CD4-positive, CD25-positive, alpha-beta regulatory T cell (primary cell): ENCODE measurements at regions not wholly inside any gene's neighbourhood (a gene's known extent, or its start where the extent isn't known, plus 50 kb on each side); places are given as distances from the start of the nearest gene placed in this dataset.
"Not testable (repeated sequence)": the region's sequence is repeated elsewhere in the genome, so short reads cannot be mapped to it uniquely, and the experiment has no call there.

Experiments used
- ATAC-seq, 2 donors: fragments of 150-1000 bp; cut with Tn5 transposase; one replicate each; pipeline ENCODE4 v1.10.0; 2021; ENCODE audit warnings: low read depth in 2 of 2, moderate number of reproducible peaks in 2 of 2, moderate library complexity in 1 of 2
- DNase-seq, 3 donors: peaks; one replicate each; pipeline versions ENCODE4 v3.0.0 to v3.0.0-alpha.2; 2012 to 2022; ENCODE audit warnings: mixed read lengths in 1 of 3
- H3K27ac ChIP-seq: one replicate; pipeline ENCODE4 v1.7.0; 2013; ENCODE audit warnings: mild to moderate bottlenecking, low read length; ENCODE audit not compliant: insufficient read depth, poor library complexity, severe bottlenecking
- H3K27me3 ChIP-seq: one replicate; pipeline ENCODE4 v1.7.0; 2013; ENCODE audit warnings: low read length; ENCODE audit not compliant: control insufficient read depth, insufficient read depth
- H3K36me3 ChIP-seq: one replicate; pipeline ENCODE4 v1.7.0; 2013; ENCODE audit warnings: mild to moderate bottlenecking, low read length, moderate library complexity; ENCODE audit not compliant: control insufficient read depth, insufficient read depth
- H3K4me1 ChIP-seq: 2 replicates; pipeline ENCODE4 v1.7.0; 2013; ENCODE audit warnings: mild to moderate bottlenecking, low read length; ENCODE audit not compliant: insufficient read depth, control insufficient read depth, poor library complexity, severe bottlenecking
- H3K4me3 ChIP-seq: one replicate; pipeline ENCODE4 v1.7.0; 2013; ENCODE audit warnings: low read depth, mild to moderate bottlenecking, low read length, moderate library complexity
- H3K9me3 ChIP-seq, 2 experiments: 1 replicate in 1 of 2; 2 replicates in 1 of 2; pipeline ENCODE4 v1.7.0; 2013; ENCODE audit warnings: low read length in 2 of 2, mild to moderate bottlenecking in 1 of 2, moderate library complexity in 1 of 2; ENCODE audit not compliant: control insufficient read depth in 2 of 2
- H3K27ac Mint-ChIP-seq, 3 donors: one replicate each; pipeline ENCODE4 v1.8.0; 2020 to 2022; ENCODE audit warnings: mild to moderate bottlenecking in 3 of 3, mixed read lengths in 3 of 3, moderate library complexity in 2 of 3
- H3K27me3 Mint-ChIP-seq: one replicate; pipeline ENCODE4 v1.8.0; 2022; ENCODE audit warnings: mild to moderate bottlenecking, mixed read lengths
- H3K36me3 Mint-ChIP-seq: one replicate; pipeline ENCODE4 v1.8.0; 2020; ENCODE audit warnings: mixed read lengths
- H3K4me1 Mint-ChIP-seq, 4 donors: one replicate each; pipeline ENCODE4 v1.8.0; 2020 to 2022; ENCODE audit warnings: mixed read lengths in 4 of 4, mild to moderate bottlenecking in 1 of 4
- H3K4me3 Mint-ChIP-seq, 4 donors: one replicate each; pipeline ENCODE4 v1.8.0; 2020 to 2022; ENCODE audit warnings: mild to moderate bottlenecking in 4 of 4, mixed read lengths in 4 of 4, moderate library complexity in 3 of 4
- H3K9me3 Mint-ChIP-seq, 7 donors: one replicate each; pipeline ENCODE4 v1.8.0; 2020 to 2022; ENCODE audit warnings: mixed read lengths in 7 of 7, mild to moderate bottlenecking in 3 of 7, moderate library complexity in 2 of 7

- not testable (repeated sequence) for H3K27me3 ChIP-seq, H3K4me3 ChIP-seq, H3K27ac ChIP-seq, H3K36me3 ChIP-seq, H3K27ac Mint-ChIP-seq, H3K9me3 Mint-ChIP-seq, H3K27me3 Mint-ChIP-seq, H3K4me1 ChIP-seq, H3K9me3 ChIP-seq, H3K4me3 Mint-ChIP-seq, H3K36me3 Mint-ChIP-seq, DNase-seq, ATAC-seq
- H3K4me1 Mint-ChIP-seq: peaks cover 0 to 20% (median 11%) of the 10 kb centered on the region in 4 donors
These were observed 301.6 kb upstream of the PLGLB2 start for GRCh38 chr2:87446313-87446696.

DNA sequence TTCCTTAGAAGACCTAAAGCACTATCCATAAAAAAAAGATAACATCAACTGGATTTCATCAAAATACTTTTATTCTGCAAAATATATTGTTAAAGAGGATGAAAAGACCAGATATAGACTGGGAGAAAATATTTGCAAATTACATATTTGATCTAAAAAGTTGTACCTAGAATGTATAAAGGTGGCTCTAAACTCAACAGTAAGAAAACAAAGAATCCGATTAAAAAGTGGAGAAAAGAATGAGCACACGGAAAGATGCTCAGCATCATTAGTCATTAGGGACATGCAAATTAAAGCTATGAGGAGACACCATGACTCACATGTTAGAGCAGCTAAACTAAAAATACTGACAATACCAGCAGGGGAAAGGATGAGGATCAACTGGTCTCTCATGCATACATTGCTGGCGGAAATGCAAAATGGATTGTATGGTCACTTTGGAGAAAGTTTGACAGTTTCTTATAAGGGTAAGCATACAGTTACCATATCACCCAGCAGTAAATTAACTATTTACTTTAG is 298.4 kb upstream of the PLGLB2 start:
- H3K9me3 Mint-ChIP-seq, H3K9me3 ChIP-seq, H3K27me3 ChIP-seq, H3K4me3 ChIP-seq, H3K36me3 ChIP-seq, H3K4me3 Mint-ChIP-seq, DNase-seq, H3K27ac Mint-ChIP-seq, H3K4me1 ChIP-seq, H3K27ac ChIP-seq, H3K36me3 Mint-ChIP-seq, H3K27me3 Mint-ChIP-seq: not testable (repeated sequence)
- peak; percentile 29 to 32 for ATAC-seq
- H3K4me1 Mint-ChIP-seq: peaks cover 0 to 11% (median 7%) of the 10 kb centered on the region in 4 donors

DNA sequence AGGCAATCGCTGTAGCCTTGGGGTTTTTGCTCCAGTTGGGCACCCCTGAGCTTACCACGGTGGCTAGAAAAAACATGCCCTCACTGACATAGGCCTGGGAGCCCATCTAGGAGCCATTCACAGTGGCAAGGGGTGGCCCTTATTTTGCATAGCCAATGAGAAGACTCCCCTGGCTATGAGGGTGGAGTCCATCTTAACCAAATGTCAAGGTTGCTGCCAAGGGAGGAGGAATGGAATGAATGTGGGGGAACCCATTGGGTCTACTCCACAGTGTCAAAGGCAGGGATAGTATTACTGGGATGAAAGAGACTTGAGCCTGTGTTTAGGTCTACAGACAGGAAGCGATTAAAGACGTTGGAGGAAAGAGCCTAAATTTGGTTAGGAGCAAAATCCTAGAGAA is 295.7 kb upstream of the PLGLB2 start:
- H3K4me1 ChIP-seq, DNase-seq, H3K36me3 ChIP-seq, H3K4me3 ChIP-seq, H3K9me3 ChIP-seq, H3K27me3 ChIP-seq, H3K27ac ChIP-seq, H3K36me3 Mint-ChIP-seq, H3K9me3 Mint-ChIP-seq, H3K4me1 Mint-ChIP-seq, H3K27me3 Mint-ChIP-seq, H3K27ac Mint-ChIP-seq, ATAC-seq: not testable (repeated sequence)
- H3K4me3 Mint-ChIP-seq: peak overlapping the region in 1 of 4 donors; percentile 56

GRCh38 chr2:87452861-87453260 is 295.0 kb upstream of the PLGLB2 start:
- H3K4me3 Mint-ChIP-seq: peak overlapping the region in 1 of 4 donors; percentile 58
- not testable (repeated sequence) for H3K4me1 Mint-ChIP-seq, H3K27me3 ChIP-seq, H3K4me3 ChIP-seq, H3K36me3 Mint-ChIP-seq, ATAC-seq, H3K9me3 Mint-ChIP-seq, H3K27me3 Mint-ChIP-seq, DNase-seq, H3K4me1 ChIP-seq, H3K9me3 ChIP-seq, H3K36me3 ChIP-seq, H3K27ac ChIP-seq
- H3K27ac Mint-ChIP-seq: peak overlapping the region in 1 of 3 donors; percentile 69

- not testable (repeated sequence) for H3K9me3 Mint-ChIP-seq, H3K36me3 Mint-ChIP-seq, H3K27me3 ChIP-seq, H3K4me3 ChIP-seq, H3K36me3 ChIP-seq, H3K27ac Mint-ChIP-seq, H3K9me3 ChIP-seq, H3K4me1 ChIP-seq, ATAC-seq, H3K27me3 Mint-ChIP-seq, DNase-seq
- Mint-ChIP-seq H3K4me1 (peaks cover 0 to 13% (median 0%) of the 10 kb centered on the region in 4 donors), H3K4me3 (peak overlapping the region in 1 of 4 donors; percentile 32)
- peak overlapping the region; percentile 41 for H3K27ac ChIP-seq
These were observed 293.9 kb upstream of the PLGLB2 start for GRCh38 chr2:87453965-87454364.

GRCh38 chr2:87454421-87454820 is 293.5 kb upstream of the PLGLB2 start:
- H3K4me1 ChIP-seq, H3K4me3 ChIP-seq, H3K36me3 ChIP-seq, H3K27ac Mint-ChIP-seq, H3K4me3 Mint-ChIP-seq, H3K36me3 Mint-ChIP-seq, ATAC-seq, H3K9me3 Mint-ChIP-seq, H3K27me3 ChIP-seq, H3K9me3 ChIP-seq, DNase-seq, H3K27me3 Mint-ChIP-seq: not testable (repeated sequence)
- H3K27ac ChIP-seq: peak overlapping the region; percentile 41
- peaks cover 0 to 15% (median 0%) of the 10 kb centered on the region in 4 donors for H3K4me1 Mint-ChIP-seq

DNA sequence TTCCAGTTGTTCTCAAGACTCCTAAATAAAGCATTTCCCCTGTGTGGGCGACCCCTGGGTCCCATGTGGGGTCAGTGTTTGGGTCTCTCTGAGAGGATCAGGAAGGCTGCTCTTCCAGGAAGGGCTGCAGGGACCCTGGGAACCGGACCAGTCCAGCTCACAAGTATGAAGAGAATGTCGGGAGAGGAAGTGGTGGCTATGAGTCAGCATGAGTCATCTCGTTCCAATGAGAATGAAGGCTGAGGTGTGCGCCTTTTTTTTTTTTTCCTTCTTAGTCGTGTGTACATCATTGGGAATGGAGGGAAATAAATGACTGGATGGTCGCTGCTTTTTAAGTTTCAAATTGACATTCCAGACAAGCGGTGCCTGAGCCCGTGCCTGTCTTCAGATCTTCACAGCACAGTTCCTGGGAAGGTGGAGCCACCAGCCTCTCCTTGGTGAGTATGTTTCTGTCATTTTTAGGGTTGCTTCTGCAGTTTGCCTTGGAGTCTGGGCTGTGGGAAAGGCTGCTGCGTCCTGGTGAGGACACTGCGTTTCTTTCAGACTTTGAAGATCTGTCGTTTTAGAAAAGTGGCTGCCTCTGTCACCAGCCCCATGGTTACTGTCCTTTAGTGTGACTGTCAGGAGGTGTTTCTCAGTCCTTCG is 292.6 kb upstream of the PLGLB2 start:
- Mint-ChIP-seq H3K27ac (peak overlapping the region in 1 of 3 donors; percentile 48), H3K4me3 (peak overlapping the region; percentile 75 to 94 (median 84)), H3K4me1 (peaks cover 0 to 16% (median 0%) of the 10 kb centered on the region in 4 donors)
- H3K36me3 ChIP-seq, H3K4me1 ChIP-seq, H3K9me3 ChIP-seq, H3K9me3 Mint-ChIP-seq, H3K27me3 ChIP-seq, H3K27me3 Mint-ChIP-seq, H3K36me3 Mint-ChIP-seq, DNase-seq: not testable (repeated sequence)
- peak; percentile 42 to 48 for ATAC-seq
- Histone ChIP-seq H3K27ac (peak overlapping the region; percentile 65), H3K4me3 (peak overlapping the region; percentile 59)

DNA sequence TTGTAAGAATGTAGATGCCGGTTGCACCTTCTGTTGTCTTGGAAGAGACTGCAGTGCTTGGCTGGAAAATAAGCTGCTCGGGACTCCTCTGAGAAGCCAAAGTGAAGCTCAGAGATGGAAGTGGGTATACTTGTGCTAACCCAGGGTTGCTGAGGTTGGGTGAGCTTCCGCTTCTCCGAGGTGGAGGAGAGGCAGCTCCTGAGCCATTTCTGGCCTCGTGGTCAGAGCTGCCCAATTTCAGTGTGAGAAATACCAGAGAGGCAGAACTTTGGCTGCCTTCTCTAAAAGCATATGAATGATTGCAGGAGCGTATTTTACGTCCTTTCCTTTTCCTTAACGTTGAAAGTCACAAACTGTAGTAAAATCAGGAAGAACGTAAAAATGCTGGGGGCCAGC is 292.0 kb upstream of the PLGLB2 start:
- Histone ChIP-seq H3K27ac (peak overlapping the region; percentile 65), H3K4me3 (peak overlapping the region; percentile 59)
- ATAC-seq: peak; percentile 23 to 30
- not testable (repeated sequence) for H3K4me1 ChIP-seq, H3K9me3 Mint-ChIP-seq, H3K36me3 Mint-ChIP-seq, DNase-seq, H3K36me3 ChIP-seq, H3K27ac Mint-ChIP-seq, H3K27me3 ChIP-seq, H3K9me3 ChIP-seq, H3K27me3 Mint-ChIP-seq
- peaks cover 0 to 16% (median 0%) of the 10 kb centered on the region in 4 donors for H3K4me1 Mint-ChIP-seq
- peak overlapping the region; percentile 75 to 94 (median 84) for H3K4me3 Mint-ChIP-seq
